HepG2 (cell line): ENCODE measurements at regions not wholly inside any gene's neighbourhood (a gene's known extent, or its start where the extent isn't known, plus 50 kb on each side); places are given as distances from the start of the nearest gene placed in this dataset.

Source experiments
- ATAC-seq: fragments of 200-7000 bp; cut with Tn5 transposase; 3 replicates; pipeline ENCODE4 v1.9.1; 2020; ENCODE audit warnings: mild to moderate bottlenecking, moderate library complexity
- BruUV-seq: library from RNA; stranded (reverse); fragments of 400-500 nt; replicated peaks from 2 replicates; lab custom pipeline; 2021; lab: Mats Ljungman, UMichigan
- CTCF ChIA-PET: fragments of 300-600 bp; formaldehyde crosslinking; extraction: SDS; loops from one replicate; lab custom pipeline; 2021; ENCODE audit warnings: low total read pairs, inconsistent platforms, low intra/inter-chr PET ratio; lab: Yijun Ruan, JAX
- POLR2A ChIA-PET: fragments of 350-600 bp; sonication (Branson Sonifier 250); formaldehyde crosslinking; loops from one replicate; lab custom pipeline; 2020; ENCODE audit warnings: antibody characterized with exemption, inconsistent platforms; lab: Yijun Ruan, JAX
- DNase-seq: peaks from one replicate; pipeline ENCODE4 v3.0.0-alpha.2; 2015; ENCODE audit warnings: low spot score
- FAIRE-seq: peaks from 3 replicates; lab custom pipeline; 2011; peaks lifted over from hg19 to GRCh38; lab: Jason Lieb, UNC
- H2AFZ ChIP-seq: one replicate; pipeline ENCODE4 v1.6.1; 2011; ENCODE audit warnings: low read length, inconsistent platforms
- H3K27ac ChIP-seq: fragments of 300-600 bp; 3 replicates; pipeline ENCODE4 v1.8.0; 2011; ENCODE audit warnings: mixed run types, mild to moderate bottlenecking, mixed read lengths, low read length, inconsistent platforms; ENCODE audit not compliant: insufficient read depth; ENCODE audit errors: extremely low read length
- H3K27me3 ChIP-seq, 2 experiments: fragments of 200-600 bp in 1 of 2; 2 replicates in 1 of 2; 3 replicates in 1 of 2; pipeline versions ENCODE4 v1.6.0 to v1.8.0; 2011; ENCODE audit warnings: low read length in 2 of 2, mild to moderate bottlenecking in 2 of 2, moderate library complexity in 2 of 2, inconsistent platforms in 1 of 2; ENCODE audit not compliant: insufficient read depth in 2 of 2, control insufficient read depth in 1 of 2
- H3K36me3 ChIP-seq, 2 experiments: fragments of 200-600 bp in 1 of 2; replicated peaks in 1 of 2; 2 replicates in 1 of 2; 3 replicates in 1 of 2; pipeline versions ENCODE4 v1.5.1 to v1.8.0; 2011; ENCODE audit warnings: low read length in 2 of 2, inconsistent platforms in 1 of 2; ENCODE audit not compliant: insufficient read depth in 2 of 2, control insufficient read depth in 1 of 2
- H3K4me1 ChIP-seq: 2 replicates; pipeline ENCODE4 v1.5.1; 2012; ENCODE audit warnings: low read length, inconsistent platforms; ENCODE audit not compliant: insufficient read depth
- H3K4me2 ChIP-seq: 2 replicates; pipeline ENCODE4 v1.6.0; 2011; ENCODE audit warnings: low read depth, low read length, inconsistent platforms
- H3K4me3 ChIP-seq, 3 experiments: fragments of 200-600 bp in 1 of 3; sonication (generic), shearing (Covaris generic) in 1 of 3; replicated peaks in 1 of 3; 2 replicates each; pipeline ENCODE4 v1.5.1; 2011 to 2016; ENCODE audit warnings: low read length in 3 of 3, inconsistent platforms in 2 of 3, low read depth in 2 of 3, mild to moderate bottlenecking in 2 of 3, control low read depth in 1 of 3, mixed read lengths in 1 of 3; ENCODE audit not compliant: insufficient read depth in 1 of 3
- H3K79me2 ChIP-seq: one replicate; pipeline ENCODE4 v1.6.1; 2011; ENCODE audit warnings: low read length, inconsistent platforms; ENCODE audit not compliant: insufficient read depth
- H3K9ac ChIP-seq: 2 replicates; pipeline ENCODE4 v1.6.0; 2011; ENCODE audit warnings: mild to moderate bottlenecking, low read depth, low read length, inconsistent platforms; ENCODE audit not compliant: insufficient read depth
- H3K9me3 ChIP-seq: 2 replicates; pipeline ENCODE4 v1.5.1; 2012; ENCODE audit warnings: mild to moderate bottlenecking, low read length
- H4K20me1 ChIP-seq: 2 replicates; pipeline ENCODE4 v1.6.0; 2011; ENCODE audit warnings: inconsistent platforms, mild to moderate bottlenecking, low read length, moderate library complexity; ENCODE audit not compliant: insufficient read depth
- ATAD3A ChIP-seq: sonication (generic); formaldehyde crosslinking; IDR thresholded peaks from 2 replicates; pipeline ENCODE4 v1.4.0; 2020; ENCODE audit warnings: missing genetic modification reagents
- CBX5 ChIP-seq: sonication (generic); formaldehyde crosslinking; IDR thresholded peaks from 2 replicates; pipeline ENCODE4 v1.4.0; 2020; ENCODE audit warnings: missing genetic modification reagents, borderline replicate concordance
- CHD2 ChIP-seq: IDR thresholded peaks from 2 replicates; pipeline ENCODE4 v1.6.1; 2011; ENCODE audit warnings: low read depth, low read length, improper control_type of control experiment
- EHMT2 ChIP-seq: fragments of 200-600 bp; sonication (generic); IDR thresholded peaks from 2 replicates; pipeline ENCODE4 v1.7.0; 2017; ENCODE audit warnings: antibody characterized with exemption, low read depth, low read length, borderline replicate concordance
- FOXM1 ChIP-seq: sonication (generic); formaldehyde crosslinking; IDR thresholded peaks from 2 replicates; pipeline ENCODE4 v1.5.0; 2020; ENCODE audit warnings: missing genetic modification reagents
- HNRNPUL1 ChIP-seq: fragments of 200-400 bp; formaldehyde crosslinking; IDR thresholded peaks from 2 replicates; pipeline ENCODE4 v1.6.1; 2017; ENCODE audit warnings: low read depth, mild to moderate bottlenecking, low read length, moderate library complexity
- KAT7 ChIP-seq: IDR thresholded peaks from 2 replicates; pipeline ENCODE4 v1.6.1; 2018; ENCODE audit warnings: borderline replicate concordance, missing compliant biosample characterization
- MEIS1 ChIP-seq: sonication (generic); formaldehyde crosslinking; IDR thresholded peaks from 2 replicates; pipeline ENCODE4 v1.9.0; 2021; ENCODE audit warnings: mild to moderate bottlenecking, missing genetic modification reagents, moderate library complexity, borderline replicate concordance
- SIX4 ChIP-seq: sonication (generic); formaldehyde crosslinking; IDR thresholded peaks from 2 replicates; pipeline ENCODE4 v1.4.0; 2020; ENCODE audit warnings: missing genetic modification reagents
- SOX5 ChIP-seq: IDR thresholded peaks from 2 replicates; pipeline ENCODE4 v1.6.1; 2016; ENCODE audit warnings: borderline replicate concordance
- SP1 ChIP-seq, 2 experiments: fragments of 450-650 bp in 1 of 2; sonication (generic) in 1 of 2; formaldehyde crosslinking in 1 of 2; IDR thresholded peaks; 2 replicates each; pipeline versions ENCODE4 v1.4.0 to v1.6.1; 2016 to 2020; ENCODE audit warnings: missing genetic modification reagents in 1 of 2
- TEAD2 ChIP-seq: sonication (generic); formaldehyde crosslinking; IDR thresholded peaks from 2 replicates; pipeline ENCODE4 v1.9.0; 2021; ENCODE audit warnings: missing genetic modification reagents
- ZNF331 ChIP-seq: sonication (generic); formaldehyde crosslinking; IDR thresholded peaks from 2 replicates; pipeline ENCODE4 v1.4.0; 2020; ENCODE audit warnings: missing genetic modification reagents
- ZNF567 ChIP-seq: sonication (generic); formaldehyde crosslinking; IDR thresholded peaks from 2 replicates; pipeline ENCODE4 v1.8.1; 2023; ENCODE audit warnings: mild to moderate bottlenecking, missing genetic modification reagents, borderline replicate concordance
- ZNF646 ChIP-seq: sonication (generic); formaldehyde crosslinking; IDR thresholded peaks from 2 replicates; pipeline ENCODE4 v1.9.0; 2021; ENCODE audit warnings: mild to moderate bottlenecking, missing genetic modification reagents
- ZNF766 ChIP-seq: sonication (generic); formaldehyde crosslinking; IDR thresholded peaks from 2 replicates; pipeline ENCODE4 v1.5.0; 2020; ENCODE audit warnings: missing genetic modification reagents, borderline replicate concordance
- WGBS: methylation state at CpG from one replicate; pipeline ENCODE4 v1.1.6; 2017; ENCODE audit warnings: low lambda C conversion rate; 5-methylcytosine and 5-hydroxymethylcytosine counted together
- in situ Hi-C: cut with HindIII; loops from 2 replicates; pipeline ENCODE4 v1.10.0; 2017; ENCODE audit warnings: low pct_unique_long_range_greater_than_20kb; ENCODE audit not compliant: extremely low pct_ligation_motif_present
- intact Hi-C: fragments of 100-400 bp; cut with micrococcal nuclease; formaldehyde crosslinking; loops from one replicate; pipeline ENCODE4 v1.10.0; 2022; ENCODE audit not compliant: unreplicated experiment

DNA sequence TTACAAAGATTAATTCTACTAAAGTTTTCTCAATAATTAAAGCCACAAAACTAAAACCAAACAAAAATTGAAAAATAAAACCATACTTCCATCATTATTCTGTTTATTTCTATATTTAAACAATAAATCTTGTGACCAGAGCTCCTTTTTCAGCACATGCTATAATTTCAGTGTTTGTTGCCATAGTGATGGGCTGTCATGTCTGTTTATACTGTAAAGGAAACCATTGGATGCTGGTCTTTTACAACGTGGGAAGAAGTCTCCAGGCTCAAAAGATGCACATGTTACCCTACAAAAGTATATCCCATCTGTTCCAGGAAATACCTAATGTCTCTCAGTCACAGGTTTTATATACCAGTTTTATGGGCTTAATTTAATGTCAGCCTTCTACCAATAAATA is 100.1 kb upstream of the MC2R start:
- Histone ChIP-seq H3K27me3 (peaks cover 0 to 3% of the 10 kb centered on the region in 2 experiments; a peak in 1 of 5 replicates), H3K9ac (no peak overlapping the region), H3K4me3 (no peak overlapping the region), H3K27ac (no peak overlapping the region), H3K4me1 (no peaks in the 10 kb centered on the region)
- no TSS peak for BruUV-seq
- intact Hi-C loops, result no loop called here
- no peak for FAIRE-seq
- ChIA-PET POLR2A (no interaction called here), CTCF (no interaction called here)
- ATAC-seq, result no peak
- TF ChIP-seq ZNF331, result no peak
- no peak for TF ChIP-seq SIX4
- no peak for TF ChIP-seq CHD2
- no peak for TF ChIP-seq EHMT2
- TF ChIP-seq, all 625 proteins: peak for 0
- WGBS, result 0% methylated on average over 1 of the region's 1 CpG
- Histone ChIP-seq H2AFZ (no peak overlapping the region), H4K20me1 (no peaks in the 10 kb centered on the region), H3K9me3 (no peaks in the 10 kb centered on the region), H3K4me2 (no peak overlapping the region), H3K36me3 (no peaks in the 10 kb centered on the region), H3K79me2 (no peaks in the 10 kb centered on the region)
- DNase-seq, result no peak
- in situ Hi-C loops, result no loop called here

DNA sequence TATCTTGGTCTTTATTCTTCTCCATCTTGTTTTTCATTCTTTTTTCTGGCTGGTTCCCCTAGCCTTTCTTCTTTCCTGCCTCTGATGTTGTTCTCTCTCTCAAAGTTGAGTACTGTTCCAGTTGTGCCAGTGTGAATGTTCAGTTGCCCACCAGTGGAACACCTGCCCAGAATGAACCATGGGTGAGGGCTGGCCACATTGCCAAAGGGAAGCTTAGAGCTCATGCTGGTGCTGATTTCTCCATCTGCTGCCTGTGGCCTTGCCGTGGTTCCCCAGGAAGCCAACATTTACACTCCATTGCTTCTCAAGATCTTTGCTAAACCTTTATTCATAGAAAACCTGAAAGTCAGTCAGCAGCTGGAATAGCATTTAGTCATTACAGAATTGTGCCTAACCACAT is 99.1 kb upstream of the MC2R start:
- DNase-seq (no peak), FAIRE-seq (no peak), ATAC-seq (no peak)
- Histone ChIP-seq H3K27me3 (peaks cover 0 to under 1% of the 10 kb centered on the region in 2 experiments; a peak in 1 of 5 replicates), H4K20me1 (no peaks in the 10 kb centered on the region), H3K4me1 (no peaks in the 10 kb centered on the region), H3K4me2 (no peak overlapping the region), H2AFZ (no peak overlapping the region), H3K79me2 (no peaks in the 10 kb centered on the region), H3K9me3 (no peaks in the 10 kb centered on the region), H3K27ac (no peak overlapping the region), H3K36me3 (no peaks in the 10 kb centered on the region), H3K9ac (no peak overlapping the region), H3K4me3 (no peak overlapping the region)
- no CpG with 5 or more reads among the region's 1 CpG for WGBS
- ChIA-PET CTCF (no interaction called here), POLR2A (no interaction called here)
- intact Hi-C loops (no loop called here), in situ Hi-C loops (no loop called here)
- no TSS peak for BruUV-seq
- TF ChIP-seq FOXM1 (CRISPR knock-in tag), result no peak
- no peak for TF ChIP-seq HNRNPUL1
- TF ChIP-seq ZNF567 (CRISPR knock-in tag), result no peak
- no peak for TF ChIP-seq SOX5 (CRISPR knock-in tag)
- no peak for TF ChIP-seq CBX5
- TF ChIP-seq ZNF646 (CRISPR knock-in tag), result no peak
- TF ChIP-seq TEAD2 (CRISPR knock-in tag), result no peak
- TF ChIP-seq KAT7 (CRISPR knock-in tag), result no peak
- TF ChIP-seq ZNF766, result no peak
- no peak for TF ChIP-seq ATAD3A (CRISPR knock-in tag)
- TF ChIP-seq MEIS1, result no peak
- no peak for TF ChIP-seq SP1 (IDR thresholded peaks at IDR 0.05)
- TF ChIP-seq SP1 (CRISPR knock-in tag; IDR thresholded peaks at IDR 0.05), result no peak
